NCI-H446 treated with DMSO at 0.1 percent for 48 hours (cell line): ENCODE measurements at regions not wholly inside any gene's neighbourhood (a gene's known extent, or its start where the extent isn't known, plus 50 kb on each side); places are given as distances from the start of the nearest gene placed in this dataset.
"Not testable (repeated sequence)": the region's sequence is repeated elsewhere in the genome, so short reads cannot be mapped to it uniquely, and the experiment has no call there.

Source experiments
- DNase-seq: peaks from one replicate; lab custom pipeline; 2025; lab: John Stamatoyannopoulos, UW

- DNase-seq: no peak
Measured at GRCh38 chr4:129707949-129708348, 612.0 kb downstream of the C4orf33 start.

DNA sequence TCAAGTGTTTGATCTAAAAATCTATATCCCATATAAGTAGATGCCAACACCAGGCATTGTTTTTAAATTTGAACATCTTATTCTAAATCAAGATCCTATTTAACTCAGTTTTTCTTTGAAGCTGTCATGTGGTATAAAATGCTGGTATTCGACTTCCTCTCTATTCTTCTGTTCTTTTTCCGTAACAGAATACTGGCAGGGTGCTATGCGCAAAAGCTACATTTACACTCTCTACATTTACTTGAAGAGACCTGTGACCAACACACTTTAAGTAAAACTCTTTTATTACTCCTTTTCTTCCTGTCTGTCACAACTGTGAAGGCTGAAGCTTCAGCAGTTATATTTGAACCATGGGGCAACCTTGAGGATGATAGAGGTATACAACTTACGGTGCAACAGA is 612.8 kb downstream of the C4orf33 start:
- DNase-seq: no peak

DNA sequence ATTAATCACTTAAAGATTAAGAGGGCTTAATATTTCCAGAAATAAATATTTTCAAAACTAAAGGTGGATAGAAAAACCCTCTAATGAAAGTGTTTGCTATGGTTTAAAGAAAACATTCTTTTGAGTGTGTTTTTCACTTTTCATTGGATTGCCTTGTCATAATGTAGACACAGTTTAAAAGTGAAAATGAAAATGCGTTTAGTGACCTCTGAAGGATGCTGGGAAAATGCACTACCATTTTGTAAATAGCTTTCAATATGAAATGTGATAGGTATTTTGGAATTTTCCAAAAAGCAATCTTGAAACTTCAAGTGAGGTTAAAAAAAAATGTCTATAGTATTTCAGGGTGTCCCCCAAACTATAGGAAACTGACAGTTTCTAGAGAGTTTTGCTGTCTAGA is 642.2 kb downstream of the C4orf33 start:
- DNase-seq: no peak

- DNase-seq: no peak
Measured at GRCh38 chr4:129747756-129748155, 651.8 kb downstream of the C4orf33 start.

GRCh38 chr4:129748991-129749390 is 653.0 kb downstream of the C4orf33 start:
- no peak for DNase-seq

GRCh38 chr4:129751646-129752045 is 655.7 kb downstream of the C4orf33 start:
- DNase-seq: no peak

DNA sequence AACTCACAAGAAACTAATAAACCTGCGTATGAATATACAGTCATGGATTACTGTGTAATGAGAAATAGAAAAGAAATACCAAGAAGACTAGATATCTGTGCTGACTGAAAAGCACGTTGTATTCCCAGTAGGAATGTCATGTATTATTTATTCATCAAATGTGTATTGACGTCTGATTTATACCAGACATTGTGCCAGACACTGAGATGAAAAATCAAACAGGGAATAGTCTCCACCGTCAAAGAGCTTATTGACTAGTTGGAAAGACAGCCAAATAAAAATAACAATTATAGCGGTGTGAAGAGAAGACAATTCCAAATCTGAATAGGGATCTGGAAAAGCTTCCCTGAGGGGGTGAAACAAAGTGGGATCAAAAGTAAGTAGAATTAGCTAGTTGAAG is 687.6 kb downstream of the C4orf33 start:
- no peak for DNase-seq

GRCh38 chr4:129788486-129788885 is 692.5 kb downstream of the C4orf33 start:
- no peak for DNase-seq

- DNase-seq: no peak
Measured at GRCh38 chr4:129804461-129804981, 708.6 kb downstream of the C4orf33 start.

- no peak for DNase-seq
Measured at GRCh38 chr4:129806986-129807385, 711.0 kb downstream of the C4orf33 start.

- no peak for DNase-seq
Measured at GRCh38 chr4:129808242-129808641, 712.3 kb downstream of the C4orf33 start.

- DNase-seq: no peak
Measured at GRCh38 chr4:129821073-129821472, 725.1 kb downstream of the C4orf33 start.

DNA sequence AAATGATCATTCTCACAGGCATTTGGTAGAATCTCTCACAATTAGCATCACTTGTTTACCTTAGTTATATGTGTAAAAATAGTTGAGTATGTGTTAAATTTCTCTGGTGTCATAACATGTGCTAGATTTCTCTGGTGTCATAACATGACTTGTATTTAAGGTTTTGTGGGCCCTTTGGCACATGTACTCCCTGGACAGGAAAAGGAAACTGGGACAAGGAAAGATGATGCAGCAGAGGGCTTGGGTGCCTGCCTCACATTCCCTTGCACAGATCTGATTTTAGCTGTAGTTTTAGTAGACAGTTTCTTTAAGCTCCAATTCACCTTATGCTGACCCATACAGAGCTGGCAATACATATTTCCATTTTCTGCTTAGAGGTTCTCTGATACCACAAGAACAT is 726.0 kb downstream of the C4orf33 start:
- no peak for DNase-seq

- no peak for DNase-seq
Measured at GRCh38 chr4:129822701-129823100, 726.7 kb downstream of the C4orf33 start.

DNA sequence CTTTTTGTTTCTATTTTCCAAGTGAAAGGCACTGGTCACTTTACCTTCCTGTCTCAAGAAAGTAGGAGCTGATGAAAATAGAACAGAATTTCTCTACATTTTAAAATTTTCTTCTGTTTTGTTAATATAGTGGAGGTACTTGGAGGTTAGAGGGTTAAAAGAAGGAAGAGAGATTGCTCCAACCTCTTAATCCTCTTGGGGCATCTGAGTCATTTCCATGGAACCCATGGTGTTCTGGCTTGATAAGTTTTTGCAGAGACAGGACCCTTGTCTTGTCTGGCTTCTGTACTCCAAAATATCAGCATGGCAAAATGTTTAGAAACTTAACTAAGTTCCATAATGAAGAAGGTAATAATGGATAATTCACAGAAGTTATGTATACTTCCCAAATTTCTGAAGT is 727.2 kb downstream of the C4orf33 start:
- DNase-seq: no peak

DNA sequence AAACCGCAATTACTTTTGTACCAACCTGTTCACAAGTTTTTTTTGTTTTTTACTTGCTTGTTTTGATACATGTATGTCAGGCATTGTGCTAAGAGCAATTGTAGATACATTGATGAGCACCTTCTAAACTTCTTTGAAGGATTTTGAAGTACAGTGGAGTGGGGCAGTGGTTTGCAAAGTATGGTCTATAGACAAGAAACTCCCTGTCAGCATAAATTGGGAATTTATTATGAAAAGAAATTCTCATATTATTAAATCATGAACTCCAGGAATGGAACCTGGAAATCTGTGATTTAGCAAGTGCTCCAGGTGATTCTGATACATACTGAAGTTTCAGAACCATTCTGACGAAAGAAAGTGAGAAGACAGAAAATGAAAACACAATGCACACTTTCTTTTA is 733.4 kb downstream of the C4orf33 start:
- no peak for DNase-seq

DNA sequence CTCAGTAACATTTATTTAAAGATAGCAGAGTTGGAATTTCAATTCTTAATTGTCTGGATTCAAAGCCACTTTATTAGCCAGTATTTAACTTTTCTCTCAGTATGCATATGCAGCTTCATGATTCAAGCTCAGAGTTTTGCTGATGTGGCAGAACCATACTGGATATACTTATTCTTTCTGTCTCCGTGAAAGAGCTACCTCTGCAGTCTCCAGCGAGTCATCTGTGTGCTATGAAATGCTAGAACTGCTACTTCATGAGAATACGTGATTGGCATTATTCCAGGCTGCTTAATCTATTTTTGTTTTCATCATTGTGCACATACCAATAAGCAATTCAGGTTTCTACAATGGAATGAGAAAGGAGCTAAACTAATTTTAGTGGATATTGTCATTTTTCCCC is 743.7 kb downstream of the C4orf33 start:
- no peak for DNase-seq

GRCh38 chr4:129842096-129842495 is 746.1 kb downstream of the C4orf33 start:
- no peak for DNase-seq

DNA sequence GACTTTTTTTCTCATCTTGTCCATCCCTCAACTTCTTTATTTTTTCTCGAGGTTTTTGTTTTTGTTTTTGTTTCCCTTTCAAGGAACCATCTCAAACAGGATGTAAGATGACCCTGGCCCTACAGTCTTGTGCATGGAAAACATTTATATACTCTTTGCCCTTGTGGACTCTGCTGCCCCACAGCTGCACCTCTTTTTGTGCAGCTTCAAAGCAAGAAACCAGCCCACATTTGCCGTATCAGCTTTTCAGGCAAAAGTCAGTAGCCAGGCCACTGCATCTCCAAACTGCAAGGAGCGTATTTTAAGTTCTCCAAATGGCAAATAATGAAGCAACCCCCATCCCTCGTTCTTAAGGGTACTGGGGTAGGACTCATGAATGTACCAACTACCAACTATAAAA is 756.5 kb downstream of the C4orf33 start:
- no peak for DNase-seq

- DNase-seq: not testable (repeated sequence)
Measured at GRCh38 chr4:129853685-129854467, 757.9 kb downstream of the C4orf33 start.

DNA sequence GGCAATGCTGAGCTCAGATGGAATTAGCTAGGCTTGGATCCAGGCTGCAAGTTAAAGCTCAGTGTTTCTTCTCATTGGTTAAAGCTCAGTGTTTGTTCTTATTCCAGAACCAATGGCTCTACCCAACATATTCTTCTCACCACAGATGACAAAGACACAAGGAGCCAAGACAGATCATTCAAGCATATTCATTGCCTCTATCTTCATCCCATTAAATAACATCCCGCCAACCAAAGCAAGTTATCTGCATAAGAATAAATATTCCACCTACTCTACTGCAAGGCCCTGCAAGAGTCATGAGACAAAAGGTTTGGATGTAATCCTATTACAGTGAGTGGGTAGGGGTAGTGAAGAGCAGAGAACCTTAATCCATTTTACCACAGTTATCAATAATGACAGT is 766.5 kb downstream of the C4orf33 start:
- no peak for DNase-seq

DNA sequence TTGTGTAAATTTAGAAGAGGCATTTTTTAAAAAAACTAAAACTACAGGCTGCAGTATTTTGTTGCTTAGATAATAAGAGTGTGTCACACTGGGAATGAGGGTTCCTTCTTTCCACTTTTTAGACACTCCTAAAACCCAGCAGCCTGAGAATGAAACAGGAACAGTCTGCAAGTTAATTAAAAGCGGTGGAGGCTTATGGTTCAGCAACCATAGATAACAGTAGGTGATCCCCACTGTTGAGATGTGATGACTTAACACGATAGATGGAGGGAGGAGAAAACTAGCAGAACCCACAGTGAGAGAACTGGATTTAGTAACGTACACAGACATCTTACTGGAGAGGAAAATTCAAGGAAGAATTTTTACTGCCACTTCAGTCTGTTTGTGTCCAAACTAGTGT is 767.3 kb downstream of the C4orf33 start:
- no peak for DNase-seq

DNA sequence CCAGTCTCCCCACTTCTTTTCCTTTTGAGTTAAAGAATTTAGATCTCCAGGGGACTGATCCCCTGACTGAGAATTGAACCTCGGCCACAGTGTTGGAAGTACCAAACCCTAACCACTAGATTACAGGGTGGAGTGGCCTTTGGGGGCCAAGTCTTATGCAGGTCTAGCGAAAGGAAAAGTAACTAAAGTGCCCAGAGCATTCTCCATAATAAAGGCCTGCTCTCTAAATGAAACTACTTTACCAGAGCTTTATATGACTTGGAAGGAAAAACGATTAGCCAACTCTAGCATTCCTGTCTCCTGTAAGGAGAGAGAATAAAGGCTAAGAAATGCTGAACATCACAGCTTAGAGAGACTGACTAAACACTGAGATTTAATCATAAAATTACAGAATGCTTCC is 788.0 kb downstream of the C4orf33 start:
- DNase-seq: no peak

DNA sequence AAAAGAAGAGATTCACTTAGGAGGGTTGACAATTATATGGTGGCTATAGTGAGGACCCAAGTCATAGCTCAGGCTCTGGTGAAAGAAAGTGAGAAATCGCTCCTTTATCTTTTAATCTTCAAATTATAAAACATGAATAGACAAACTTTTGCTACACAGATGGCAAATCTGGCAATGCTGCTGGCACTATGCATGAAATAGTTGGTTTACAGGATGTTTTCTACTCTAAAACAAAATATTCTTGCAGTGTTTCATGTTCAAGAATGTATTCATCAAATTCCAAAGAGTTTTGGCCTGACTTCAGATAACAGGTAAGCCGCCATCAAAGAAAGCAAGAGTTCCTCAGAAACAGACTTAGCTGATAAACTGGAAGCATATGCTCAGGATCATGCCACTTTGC is 801.2 kb downstream of the C4orf33 start:
- DNase-seq: no peak
